GM23338 (cell line): ENCODE measurements at regions not wholly inside any gene's neighbourhood (a gene's known extent, or its start where the extent isn't known, plus 50 kb on each side); places are given as distances from the start of the nearest gene placed in this dataset.

Source experiments
- CTCF ChIP-seq, 2 experiments: fragments of 200-600 bp in 1 of 2; sonication (generic) in 1 of 2; conservative IDR thresholded peaks; 2 replicates each; pipeline versions ENCODE4 v1.5.1 to v1.6.1; 2016 to 2017; ENCODE audit warnings: antibody characterized with exemption in 2 of 2, low read depth in 2 of 2, mild to moderate bottlenecking in 2 of 2, moderate library complexity in 1 of 2
- EZH2 ChIP-seq: fragments of 200-600 bp; sonication (generic); IDR thresholded peaks from one replicate; pipeline ENCODE4 v1.8.0; 2017; ENCODE audit warnings: antibody characterized with exemption, mild to moderate bottlenecking, low read depth; ENCODE audit not compliant: unreplicated experiment
- POLR2AphosphoS5 ChIP-seq: IDR thresholded peaks from 2 replicates; pipeline ENCODE4 v1.6.1; 2016; ENCODE audit warnings: antibody characterized with exemption, low read depth
- REST ChIP-seq: IDR thresholded peaks from one replicate; pipeline ENCODE4 v1.6.1; 2018; ENCODE audit warnings: antibody characterized with exemption; ENCODE audit not compliant: unreplicated experiment

DNA sequence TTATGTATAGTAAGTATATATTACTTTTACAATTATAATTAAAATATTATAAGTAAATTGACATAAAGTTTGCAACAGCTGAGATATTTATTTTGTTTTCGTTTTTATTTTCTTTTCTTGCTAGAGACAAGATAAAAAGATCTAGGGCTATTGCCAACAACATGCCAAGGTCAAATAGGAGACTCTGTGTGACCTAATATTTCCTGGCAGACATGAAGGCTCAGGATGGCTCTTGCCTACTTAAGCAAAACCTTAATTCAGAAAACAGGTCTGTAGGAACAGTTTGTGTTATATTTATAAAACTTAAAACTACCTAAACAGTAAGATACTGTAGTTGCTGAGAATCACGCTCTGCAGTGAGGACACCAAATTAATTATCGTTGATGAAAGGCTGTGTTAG lies 145.2 kb downstream of the RFC3 start:
- TF ChIP-seq CTCF (conservative IDR thresholded peaks at IDR 0.05; ENCODE audit: low read depth in 2 of 2) (no peak), POLR2AphosphoS5 (no peak), REST (no peak), EZH2 (no peak)
